Neural cell (in vitro differentiated cells): ENCODE measurements at regions not wholly inside any gene's neighbourhood (a gene's known extent, or its start where the extent isn't known, plus 50 kb on each side); places are given as distances from the start of the nearest gene placed in this dataset.
A peak's percentile ranks its signal among the peaks of the same experiment; 100 is the strongest.

ENCODE experiments used
- H2AFZ ChIP-seq: fragments of 200-600, 300-800 bp; sonication (generic), shearing (Covaris generic); 2 replicates; pipeline ENCODE4 v1.6.0; 2014; ENCODE audit warnings: low read depth, mild to moderate bottlenecking, antibody characterized with exemption, low read length, moderate library complexity
- H3F3A ChIP-seq: fragments of 200-600 bp; shearing (Covaris generic); 2 replicates; pipeline ENCODE4 v1.6.1; 2016; ENCODE audit warnings: mild to moderate bottlenecking, moderate library complexity, mixed read lengths, antibody characterized with exemption, low read length; ENCODE audit not compliant: insufficient read depth, poor library complexity, severe bottlenecking
- H3K27ac ChIP-seq: fragments of 200-600, 300-800 bp; sonication (generic), shearing (Covaris generic); 2 replicates; pipeline ENCODE4 v1.5.1; 2014; ENCODE audit warnings: mild to moderate bottlenecking, low read length, moderate library complexity
- H3K27me3 ChIP-seq: fragments of 300-800, 200-600 bp; sonication (generic), shearing (Covaris generic); 2 replicates; pipeline ENCODE4 v1.6.0; 2014; ENCODE audit warnings: mild to moderate bottlenecking, low read depth, low read length, moderate library complexity; ENCODE audit not compliant: insufficient read depth
- H3K36me3 ChIP-seq: fragments of 300-800, 200-600 bp; sonication (generic), shearing (Covaris generic); 2 replicates; pipeline ENCODE4 v1.5.1; 2014; ENCODE audit warnings: mild to moderate bottlenecking, antibody characterized with exemption, low read length, moderate library complexity; ENCODE audit not compliant: insufficient read depth
- H3K4me2 ChIP-seq: fragments of 300-800, 200-600 bp; sonication (generic), shearing (Covaris generic); 2 replicates; pipeline ENCODE4 v1.6.0; 2014; ENCODE audit warnings: mild to moderate bottlenecking, low read length
- H3K4me3 ChIP-seq: fragments of 300-800, 200-600 bp; sonication (generic), shearing (Covaris generic); 2 replicates; pipeline ENCODE4 v1.5.1; 2014; ENCODE audit warnings: mild to moderate bottlenecking, low read length, moderate library complexity
- H3K79me2 ChIP-seq: fragments of 200-600 bp; shearing (Covaris generic); replicated peaks from 2 replicates; pipeline ENCODE4 v1.6.0; 2014; ENCODE audit warnings: mild to moderate bottlenecking, low read length, moderate library complexity; ENCODE audit not compliant: insufficient read depth
- H3K9ac ChIP-seq: fragments of 300-800, 200-600 bp; sonication (generic), shearing (Covaris generic); 2 replicates; pipeline ENCODE4 v1.6.1; 2016; ENCODE audit warnings: mild to moderate bottlenecking, low read length, mixed read lengths
- H3K9me2 ChIP-seq: fragments of 200-600 bp; shearing (Covaris generic); 2 replicates; pipeline ENCODE4 v1.6.1; 2016; ENCODE audit warnings: mild to moderate bottlenecking, low read length, mixed read lengths; ENCODE audit not compliant: insufficient read depth
- H3K9me3 ChIP-seq: fragments of 200-600, 300-800 bp; sonication (generic), shearing (Covaris generic); 2 replicates; pipeline ENCODE4 v1.6.1; 2016; ENCODE audit warnings: mild to moderate bottlenecking, mixed run types, low read length, moderate library complexity, mixed read lengths
- H4K20me1 ChIP-seq: fragments of 200-600 bp; shearing (Covaris generic); 2 replicates; pipeline ENCODE4 v1.6.1; 2016; ENCODE audit warnings: mild to moderate bottlenecking, mixed run types; ENCODE audit not compliant: insufficient read depth
- CTCF ChIP-seq: fragments of 450-650 bp; IDR thresholded peaks from 2 replicates; pipeline ENCODE4 v1.5.1; 2014; ENCODE audit warnings: antibody characterized with exemption, mild to moderate bottlenecking, moderate library complexity; ENCODE audit not compliant: poor library complexity, severe bottlenecking
- EP300 ChIP-seq: fragments of 450-650 bp; conservative IDR thresholded peaks from 2 replicates; pipeline ENCODE4 v1.6.1; 2014; ENCODE audit warnings: antibody characterized with exemption, mild to moderate bottlenecking, moderate library complexity; ENCODE audit not compliant: poor library complexity, severe bottlenecking
- EZH2 ChIP-seq: fragments of 200-600, 300-800 bp; shearing (Covaris generic), sonication (generic); IDR thresholded peaks from 2 replicates; pipeline ENCODE4 v1.6.1; 2014; ENCODE audit warnings: antibody characterized with exemption, low read length, borderline replicate concordance, mild to moderate bottlenecking; ENCODE audit not compliant: insufficient read depth, poor library complexity, severe bottlenecking
- MXI1 ChIP-seq: fragments of 450-650 bp; conservative IDR thresholded peaks from 2 replicates; pipeline ENCODE4 v1.6.1; 2014; ENCODE audit warnings: antibody characterized with exemption, mild to moderate bottlenecking; ENCODE audit not compliant: poor library complexity, severe bottlenecking
- POLR2AphosphoS5 ChIP-seq: IDR thresholded peaks from 2 replicates; pipeline ENCODE4 v1.6.1; 2012
- RAD21 ChIP-seq: fragments of 450-650 bp; conservative IDR thresholded peaks from 2 replicates; pipeline ENCODE4 v1.6.1; 2014; ENCODE audit warnings: antibody characterized with exemption, mild to moderate bottlenecking, moderate library complexity
- REST ChIP-seq: IDR thresholded peaks from 2 replicates; pipeline ENCODE4 v1.6.1; 2012; ENCODE audit warnings: borderline replicate concordance
- SMC3 ChIP-seq: fragments of 450-650 bp; conservative IDR thresholded peaks from 2 replicates; pipeline ENCODE4 v1.6.1; 2014; ENCODE audit warnings: antibody characterized with exemption, mild to moderate bottlenecking, moderate library complexity; ENCODE audit not compliant: poor library complexity
- TAF1 ChIP-seq: IDR thresholded peaks from 2 replicates; pipeline ENCODE4 v1.6.1; 2012; ENCODE audit warnings: low read depth

GRCh38 chr3:117708601-117709000, 999.0 kb downstream of the TUSC7 start:
- no peak overlapping the region for H3K9ac ChIP-seq

GRCh38 chr3:117709108-117709507, 999.5 kb downstream of the TUSC7 start:
- H3F3A ChIP-seq = no peaks in the 10 kb centered on the region
- H4K20me1 ChIP-seq = no peaks in the 10 kb centered on the region
- no peaks in the 10 kb centered on the region for H3K27me3 ChIP-seq
- H3K9me2 ChIP-seq = no peaks in the 10 kb centered on the region
- H3K36me3 ChIP-seq = no peaks in the 10 kb centered on the region
- peak overlapping the region; percentile 17 for H3K4me3 ChIP-seq
- no peak overlapping the region for H3K9ac ChIP-seq
- H3K79me2 ChIP-seq = no peaks in the 10 kb centered on the region
- no peaks in the 10 kb centered on the region for H3K9me3 ChIP-seq
- H3K27ac ChIP-seq = peak overlapping the region; percentile 65
- no peak overlapping the region for H2AFZ ChIP-seq
- H3K4me2 ChIP-seq = peak overlapping the region; percentile 10
- TF ChIP-seq EZH2 (no peak), CTCF (no peak), TAF1 (no peak), MXI1 (no peak), POLR2AphosphoS5 (peak; percentile 71), EP300 (peak; percentile 91), REST (peak; percentile 78)

More at GRCh38 chr3:117708601-117709000, 999.0 kb downstream of the TUSC7 start:
- TF ChIP-seq TAF1 = no peak
- no peak for TF ChIP-seq EP300
- no peak for TF ChIP-seq RAD21
- TF ChIP-seq POLR2AphosphoS5 = no peak
- no peak for TF ChIP-seq SMC3
- TF ChIP-seq REST = no peak
- TF ChIP-seq EZH2 = no peak
- no peak for TF ChIP-seq CTCF
- no peak for TF ChIP-seq MXI1
- Histone ChIP-seq H4K20me1 (no peaks in the 10 kb centered on the region), H3K4me3 (no peak overlapping the region), H3K79me2 (no peaks in the 10 kb centered on the region), H2AFZ (no peak overlapping the region), H3K4me2 (no peak overlapping the region), H3K9me3 (no peaks in the 10 kb centered on the region), H3F3A (no peaks in the 10 kb centered on the region), H3K27ac (peak overlapping the region; percentile 65), H3K9me2 (no peaks in the 10 kb centered on the region), H3K36me3 (no peaks in the 10 kb centered on the region), H3K27me3 (no peaks in the 10 kb centered on the region)
